ENCODE measurements at regions not wholly inside any gene's neighbourhood (a gene's known extent, or its start where the extent isn't known, plus 50 kb on each side); places are given as distances from the start of the nearest gene placed in this dataset.

- no peak for TF ChIP-seq SIN3A (IDR thresholded peaks at IDR 0.05; ENCODE audit: borderline replicate concordance, insufficient read depth, low read length)
- TF ChIP-seq REST (IDR thresholded peaks at IDR 0.05; ENCODE audit: insufficient read depth in 1 of 2, low read depth in 2 of 2, low read length in 2 of 2) = no peak
- no peak for TF ChIP-seq POLR2AphosphoS5 (IDR thresholded peaks at IDR 0.05; ENCODE audit: low read depth, low read length)
- TF ChIP-seq TAF1 (IDR thresholded peaks at IDR 0.05; ENCODE audit: borderline replicate concordance, insufficient read depth, low read length) = no peak
Observed at GRCh38 chr2:41207578-41207977, 755.7 kb upstream of the SLC8A1 start.
